PC-3 (cell line): ENCODE measurements at regions not wholly inside any gene's neighbourhood (a gene's known extent, or its start where the extent isn't known, plus 50 kb on each side); places are given as distances from the start of the nearest gene placed in this dataset.

Experiments used
- ATAC-seq: fragments of 200-7000 bp; cut with Tn5 transposase; 2 replicates; pipeline ENCODE4 v1.9.1; 2020; ENCODE audit warnings: mild to moderate bottlenecking, moderate library complexity
- BruUV-seq: library from RNA; stranded (reverse); fragments of 400-500 nt; replicated peaks from 2 replicates; lab custom pipeline; 2021; lab: Mats Ljungman, UMichigan
- CTCF ChIA-PET: fragments of 300-600 bp; sonication (Branson Sonifier 250); formaldehyde crosslinking; loops from one replicate; lab custom pipeline; 2022; ENCODE audit warnings: antibody characterized with exemption; lab: Charles Lee
- POLR2A ChIA-PET: fragments of 300-600 bp; sonication (Branson Sonifier 250); formaldehyde crosslinking; loops from one replicate; lab custom pipeline; 2022; ENCODE audit warnings: antibody characterized with exemption; ENCODE audit not compliant: unreplicated experiment; lab: Charles Lee
- DNase-seq: peaks from one replicate; pipeline ENCODE4 v3.0.0-alpha.2; 2015
- H2AFZ ChIP-seq: fragments of 300-600 bp; sonication (generic); 2 replicates; pipeline ENCODE4 v1.6.0; 2016; ENCODE audit warnings: antibody characterized with exemption, low read length
- H3F3A ChIP-seq: fragments of 300-600 bp; sonication (generic); one replicate; pipeline ENCODE4 v1.6.0; 2017; ENCODE audit warnings: antibody characterized with exemption, low read length, control low read depth, mild to moderate bottlenecking; ENCODE audit not compliant: unreplicated experiment
- H3K27ac ChIP-seq: fragments of 300-600 bp; sonication (generic); 2 replicates; pipeline ENCODE4 v1.5.1; 2016; ENCODE audit warnings: mild to moderate bottlenecking, low read length
- H3K27me3 ChIP-seq: fragments of 300-600 bp; sonication (generic); 2 replicates; pipeline ENCODE4 v1.6.1; 2016; ENCODE audit warnings: low read length, mixed read lengths
- H3K36me3 ChIP-seq: fragments of 300-600 bp; sonication (generic); 2 replicates; pipeline ENCODE4 v1.6.1; 2016; ENCODE audit warnings: low read depth, mixed run types, low read length, mixed read lengths
- H3K4me1 ChIP-seq: fragments of 300-600 bp; sonication (generic); 2 replicates; pipeline ENCODE4 v1.5.1; 2016; ENCODE audit warnings: low read length; ENCODE audit not compliant: insufficient read depth
- H3K4me2 ChIP-seq: fragments of 300-600 bp; sonication (generic); 2 replicates; pipeline ENCODE4 v1.6.0; 2016; ENCODE audit warnings: low read length
- H3K4me3 ChIP-seq: fragments of 300-600 bp; sonication (generic); 2 replicates; pipeline ENCODE4 v1.5.1; 2016; ENCODE audit warnings: mild to moderate bottlenecking, low read length, mixed read lengths
- H3K79me2 ChIP-seq: fragments of 300-600 bp; sonication (generic); 2 replicates; pipeline ENCODE4 v1.6.1; 2017; ENCODE audit warnings: low read length, mixed read lengths
- H3K9ac ChIP-seq: fragments of 300-600 bp; sonication (generic); 2 replicates; pipeline ENCODE4 v1.6.0; 2016; ENCODE audit warnings: mild to moderate bottlenecking, low read length
- H3K9me2 ChIP-seq: fragments of 300-600 bp; sonication (generic); replicated peaks from 2 replicates; pipeline ENCODE4 v1.6.1; 2016; ENCODE audit warnings: mixed run types, low read length, mixed read lengths
- H3K9me3 ChIP-seq: fragments of 300-600 bp; sonication (generic); 2 replicates; pipeline ENCODE4 v1.6.1; 2016; ENCODE audit warnings: low read length, mixed read lengths
- H4K20me1 ChIP-seq: fragments of 300-600 bp; sonication (generic); 2 replicates; pipeline ENCODE4 v1.6.1; 2016; ENCODE audit warnings: low read length, mixed read lengths
- CTCF ChIP-seq: fragments of 300-600 bp; sonication (generic); conservative IDR thresholded peaks from 2 replicates; pipeline ENCODE4 v1.5.1; 2017; ENCODE audit warnings: antibody characterized with exemption, low read depth, mild to moderate bottlenecking, low read length
- EZH2 ChIP-seq: fragments of 300-600 bp; sonication (generic); IDR thresholded peaks from one replicate; pipeline ENCODE4 v1.6.1; 2017; ENCODE audit warnings: antibody characterized with exemption, mild to moderate bottlenecking, low read length; ENCODE audit not compliant: unreplicated experiment
- EZH2phosphoT487 ChIP-seq: fragments of 300-600 bp; sonication (generic); IDR thresholded peaks from 2 replicates; pipeline ENCODE4 v1.6.1; 2018; ENCODE audit warnings: mild to moderate bottlenecking, antibody characterized with exemption, low read length, borderline replicate concordance
- intact Hi-C: fragments of 100-400 bp; cut with micrococcal nuclease; formaldehyde crosslinking; loops from 2 replicates; pipeline ENCODE4 v1.9.0; 2023

GRCh38 chr1:106049595-106049994 lies 1006.9 kb upstream of the PRMT6 start:
- H3K4me3 ChIP-seq: no peak overlapping the region
- CTCF ChIA-PET: no interaction called here
- peak; percentile 36 for DNase-seq

GRCh38 chr1:106055855-106056254 lies 1000.6 kb upstream of the PRMT6 start:
- Histone ChIP-seq H3K4me1 (no peaks in the 10 kb centered on the region), H3K9ac (no peak overlapping the region), H3F3A (no peaks in the 10 kb centered on the region), H3K79me2 (no peaks in the 10 kb centered on the region), H3K36me3 (no peaks in the 10 kb centered on the region), H3K27ac (no peak overlapping the region), H3K4me3 (no peak overlapping the region), H4K20me1 (no peaks in the 10 kb centered on the region), H3K27me3 (no peaks in the 10 kb centered on the region), H3K4me2 (no peak overlapping the region), H3K9me3 (no peaks in the 10 kb centered on the region), H3K9me2 (no peaks in the 10 kb centered on the region), H2AFZ (no peak overlapping the region)
- POLR2A ChIA-PET: no interaction called here
- no peak for TF ChIP-seq CTCF
- TF ChIP-seq EZH2: no peak
- no peak for TF ChIP-seq EZH2phosphoT487
- intact Hi-C loops: no loop called here
- DNase-seq (no peak), ATAC-seq (no peak)
- BruUV-seq: no TSS peak
- CTCF ChIA-PET: no interaction called here

More at GRCh38 chr1:106049595-106049994, 1006.9 kb upstream of the PRMT6 start:
- BruUV-seq: no TSS peak
- intact Hi-C loops: no loop called here
- Histone ChIP-seq H3F3A (no peaks in the 10 kb centered on the region), H3K27ac (no peak overlapping the region), H2AFZ (no peak overlapping the region), H3K9me3 (no peaks in the 10 kb centered on the region), H3K79me2 (no peaks in the 10 kb centered on the region), H3K4me2 (no peak overlapping the region), H4K20me1 (no peaks in the 10 kb centered on the region), H3K9ac (no peak overlapping the region), H3K9me2 (no peaks in the 10 kb centered on the region), H3K4me1 (no peaks in the 10 kb centered on the region), H3K27me3 (no peaks in the 10 kb centered on the region), H3K36me3 (no peaks in the 10 kb centered on the region)
- ATAC-seq: no peak
- POLR2A ChIA-PET: no interaction called here
- TF ChIP-seq EZH2phosphoT487 (no peak), EZH2 (no peak), CTCF (no peak)

GRCh38 chr1:106061586-106062495 lies 994.6 kb upstream of the PRMT6 start:
- H3K9ac ChIP-seq: no peak overlapping the region
- DNase-seq (no peak), ATAC-seq (no peak)
- intact Hi-C loops: no loop called here
- H3K9me3 ChIP-seq: no peaks in the 10 kb centered on the region; the same call in 1 of the 2 replicates
- no peaks in the 10 kb centered on the region for H3K79me2 ChIP-seq
- TF ChIP-seq CTCF (no peak), EZH2 (no peak), EZH2phosphoT487 (no peak)
- no peaks in the 10 kb centered on the region for H3K27me3 ChIP-seq
- POLR2A ChIA-PET: no interaction called here
- H2AFZ ChIP-seq: no peak overlapping the region
- H3K9me2 ChIP-seq: no peaks in the 10 kb centered on the region
- no peaks in the 10 kb centered on the region for H3K4me1 ChIP-seq
- CTCF ChIA-PET: no interaction called here
- no peaks in the 10 kb centered on the region for H3F3A ChIP-seq
- H4K20me1 ChIP-seq: no peaks in the 10 kb centered on the region
- H3K4me2 ChIP-seq: no peak overlapping the region
- no peak overlapping the region for H3K27ac ChIP-seq
- no TSS peak for BruUV-seq
- no peak overlapping the region for H3K4me3 ChIP-seq
- H3K36me3 ChIP-seq: no peaks in the 10 kb centered on the region
